Ovary (tissue), 7 donors: ENCODE measurements at regions not wholly inside any gene's neighbourhood (a gene's known extent, or its start where the extent isn't known, plus 50 kb on each side); places are given as distances from the start of the nearest gene placed in this dataset.
"Not testable (repeated sequence)": the region's sequence is repeated elsewhere in the genome, so short reads cannot be mapped to it uniquely, and the experiment has no call there.

Source experiments
- DNase-seq, 5 donors: peaks; one replicate each; pipeline ENCODE4 v3.0.0-alpha.2; 2019 to 2020
- H3K27ac ChIP-seq, 2 donors: fragments of 200-600 bp; one replicate each; pipeline versions ENCODE4 v1.5.1 to v1.8.0; 2019 to 2022
- H3K27me3 ChIP-seq: fragments of 200-600 bp; one replicate; pipeline ENCODE4 v1.8.0; 2022
- H3K36me3 ChIP-seq: fragments of 200-600 bp; sonication (generic); one replicate; pipeline ENCODE4 v1.5.1; 2019
- H3K4me1 ChIP-seq: one replicate; pipeline ENCODE4 v1.8.1; 2013; ENCODE audit warnings: mild to moderate bottlenecking, moderate library complexity; ENCODE audit not compliant: insufficient read depth
- H3K4me3 ChIP-seq: fragments of 200-600 bp; sonication (generic); one replicate; pipeline ENCODE4 v1.5.1; 2017
- H3K9me3 ChIP-seq, 2 donors: fragments of 200-600 bp in 1 of 2; sonication (generic) in 1 of 2; one replicate each; pipeline versions ENCODE4 v1.5.1 to v1.8.1; 2013 to 2019; ENCODE audit warnings: mild to moderate bottlenecking in 1 of 2, moderate library complexity in 1 of 2
- CTCF ChIP-seq, 3 donors: fragments of 450-650 bp in 2 of 3; fragments of 200-600 bp in 1 of 3; IDR thresholded peaks; one replicate each; pipeline versions ENCODE4 v1.5.1 to v1.8.0; 2016 to 2022; ENCODE audit warnings: antibody characterized with exemption in 3 of 3, mild to moderate bottlenecking in 1 of 3
- EP300 ChIP-seq: sonication (generic); formaldehyde crosslinking; IDR thresholded peaks from one replicate; pipeline ENCODE4 v1.6.1; 2017; ENCODE audit warnings: antibody characterized with exemption
- POLR2A ChIP-seq: fragments of 450-650 bp; IDR thresholded peaks from one replicate; pipeline ENCODE4 v1.6.1; 2017; ENCODE audit warnings: antibody characterized with exemption, mild to moderate bottlenecking, moderate library complexity
- whole genome bisulfite sequencing, 3 donors: extraction: QIAGEN DNeasy Blood & Tissue Kit in 1 of 3; methylation state at CpG; one replicate each; pipeline versions ENCODE4 v1.1.5 to v1.1.7; 2013 to 2017; 5-methylcytosine and 5-hydroxymethylcytosine counted together
- intact Hi-C, 4 donors: fragments of 100-400 bp; cut with DNase I; formaldehyde crosslinking; loops; one replicate each; pipeline versions ENCODE4 v1.11.0 to v1.15.1; 2022 to 2023
- donor health status: DM: no; HTN: no; CAD: no; lungs with moderate emphysema.
- donor health status: DM: no; HTN: no; CAD: no.
- donor health status: Bipolar disorder and iron deficiency.
- donor health status: DM: no; HTN: no; CAD: no.
- donor health status: DM: yes; HTN: yes; CAD: no.

- no peaks in the 10 kb centered on the region for H3K9me3 ChIP-seq
- H3K36me3 ChIP-seq: no peaks in the 10 kb centered on the region
- intact Hi-C loops: no loop called here
- 65 to 79% (median 67%) methylated on average over 1 of the region's 1 CpG for WGBS, 3 donors
- H3K4me3 ChIP-seq: no peak overlapping the region
- H3K4me1 ChIP-seq: no peaks in the 10 kb centered on the region
- DNase-seq: no peak
- no peaks in the 10 kb centered on the region for H3K27me3 ChIP-seq
- no peak overlapping the region for H3K27ac ChIP-seq
- TF ChIP-seq CTCF (IDR thresholded peaks at IDR 0.05) (no peak), EP300 (no peak), POLR2A (no peak)
Observed at GRCh38 chr3:110430146-110430545, 641.5 kb upstream of the NECTIN3 start.

- Histone ChIP-seq H3K27ac (no peak overlapping the region), H3K4me1 (no peaks in the 10 kb centered on the region), H3K36me3 (no peaks in the 10 kb centered on the region), H3K4me3 (no peak overlapping the region), H3K27me3 (no peaks in the 10 kb centered on the region), H3K9me3 (no peaks in the 10 kb centered on the region)
- WGBS, 3 donors: 93 to 96% (median 95%) methylated on average over 3 of the region's 3 CpGs
- DNase-seq: no peak
- intact Hi-C loops: no loop called here
- no peak for TF ChIP-seq POLR2A
- no peak for TF ChIP-seq CTCF (IDR thresholded peaks at IDR 0.05)
- TF ChIP-seq EP300: no peak
Observed at GRCh38 chr3:110436209-110436608, 635.4 kb upstream of the NECTIN3 start.

DNA sequence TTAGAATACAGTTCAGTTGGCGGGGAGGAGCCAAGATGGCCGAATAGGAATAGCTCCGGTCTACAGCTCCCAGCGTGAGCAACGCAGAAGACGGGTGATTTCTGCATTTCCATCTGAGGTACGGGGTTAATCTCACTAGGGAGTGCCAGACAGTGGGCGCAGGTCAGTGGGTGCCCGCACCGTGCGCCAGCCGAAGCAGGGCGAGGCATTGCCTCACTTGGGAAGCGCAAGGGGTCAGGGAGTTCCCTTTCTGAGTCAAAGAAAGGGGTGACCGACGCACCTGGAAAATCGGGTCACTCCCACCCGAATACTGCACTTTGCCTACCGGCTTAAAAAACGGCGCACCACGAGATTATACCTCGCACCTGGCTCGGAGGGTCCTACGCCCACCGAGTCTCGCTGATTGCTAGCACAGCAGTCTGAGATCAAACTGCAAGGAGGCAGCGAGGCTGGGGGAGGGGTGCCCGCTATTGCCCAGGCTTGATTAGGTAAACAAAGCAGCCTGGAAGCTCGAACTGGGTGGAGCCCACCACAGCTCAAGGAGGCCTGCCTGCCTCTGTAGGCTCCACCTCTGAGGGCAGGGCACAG lies 631.5 kb upstream of the NECTIN3 start:
- DNase-seq: peak in 1 of 5 donors; percentile 6
- H3K27ac ChIP-seq, H3K4me1 ChIP-seq, H3K36me3 ChIP-seq, H3K9me3 ChIP-seq, H3K27me3 ChIP-seq, intact Hi-C loops, H3K4me3 ChIP-seq: not testable (repeated sequence)
- 92 to 93% (median 92%) methylated on average over 29 to 30 of the region's 30 CpGs for WGBS, 3 donors

DNA sequence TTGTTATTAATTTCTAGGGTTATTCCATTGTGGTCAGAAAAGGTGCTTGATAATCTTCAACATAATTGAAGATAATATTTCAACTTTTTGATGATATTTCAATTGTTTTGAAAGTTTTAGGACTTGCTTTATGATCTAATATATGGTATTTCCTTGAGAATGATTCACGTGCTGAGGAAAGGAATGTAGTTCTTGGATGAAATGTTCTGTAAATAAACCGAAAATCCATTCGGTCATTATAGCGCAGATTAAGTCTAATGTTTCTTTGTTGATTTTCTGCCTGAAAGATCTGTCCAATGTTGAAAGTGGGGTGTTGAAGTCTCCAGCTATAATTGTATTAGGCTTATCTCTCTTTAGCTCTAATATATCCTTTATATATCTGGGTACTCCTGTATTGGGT lies 617.5 kb upstream of the NECTIN3 start:
- H3K36me3 ChIP-seq: no peaks in the 10 kb centered on the region
- DNase-seq: no peak
- H3K4me1 ChIP-seq: no peaks in the 10 kb centered on the region
- 90 to 92% (median 92%) methylated on average over 4 of the region's 4 CpGs for WGBS, 3 donors
- H3K27me3 ChIP-seq: no peaks in the 10 kb centered on the region
- H3K27ac ChIP-seq: no peak overlapping the region
- intact Hi-C loops: no loop called here
- H3K4me3 ChIP-seq: no peak overlapping the region
- no peaks in the 10 kb centered on the region for H3K9me3 ChIP-seq
- TF ChIP-seq POLR2A (no peak), EP300 (no peak), CTCF (IDR thresholded peaks at IDR 0.05) (no peak)

GRCh38 chr3:110456001-110456400 lies 615.6 kb upstream of the NECTIN3 start:
- H3K9me3 ChIP-seq: no peaks in the 10 kb centered on the region
- intact Hi-C loops: no loop called here
- DNase-seq: no peak
- H3K27ac ChIP-seq: no peak overlapping the region
- 84 to 94% (median 90%) methylated on average over 2 of the region's 2 CpGs for WGBS, 3 donors
- no peaks in the 10 kb centered on the region for H3K27me3 ChIP-seq
- H3K36me3 ChIP-seq: no peaks in the 10 kb centered on the region
- no peak overlapping the region for H3K4me3 ChIP-seq
- H3K4me1 ChIP-seq: no peaks in the 10 kb centered on the region
- no peak for TF ChIP-seq EP300
- no peak for TF ChIP-seq POLR2A
- no peak for TF ChIP-seq CTCF (IDR thresholded peaks at IDR 0.05)
